GM12892 (cell line): ENCODE measurements at regions not wholly inside any gene's neighbourhood (a gene's known extent, or its start where the extent isn't known, plus 50 kb on each side); places are given as distances from the start of the nearest gene placed in this dataset.
"Not testable (repeated sequence)": the region's sequence is repeated elsewhere in the genome, so short reads cannot be mapped to it uniquely, and the experiment has no call there.

Experiments
- DNase-seq: peaks from one replicate; pipeline ENCODE4 v3.0.0; 2011; ENCODE audit not compliant: insufficient read length
- FAIRE-seq: peaks from 2 replicates; lab custom pipeline; 2011; peaks lifted over from hg19 to GRCh38; lab: Jason Lieb, UNC
- POLR2A ChIP-seq: IDR thresholded peaks from 2 replicates; pipeline ENCODE4 v1.6.1; 2011; ENCODE audit warnings: low read depth, low read length, control low read depth
- POLR2AphosphoS5 ChIP-seq: IDR thresholded peaks from 2 replicates; pipeline ENCODE4 v1.6.1; 2011; ENCODE audit warnings: low read depth, low read length, control low read depth
- TAF1 ChIP-seq: IDR thresholded peaks from 2 replicates; pipeline ENCODE4 v1.6.1; 2011; ENCODE audit warnings: low read depth, mild to moderate bottlenecking, control low read depth, low read length, borderline replicate concordance

GRCh38 chr12:76292891-76293290 is 55.3 kb downstream of the BBS10 start:
- FAIRE-seq, DNase-seq: not testable (repeated sequence)

GRCh38 chr12:76292305-76292704 is 55.9 kb downstream of the BBS10 start:
- not testable (repeated sequence) for FAIRE-seq, DNase-seq

GRCh38 chr12:76290963-76291859 is 57.0 kb downstream of the BBS10 start:
- DNase-seq (no peak), FAIRE-seq (no peak)
- TF ChIP-seq POLR2AphosphoS5, result no peak
- no peak for TF ChIP-seq TAF1

GRCh38 chr12:76288218-76288617 is 60.0 kb downstream of the BBS10 start:
- FAIRE-seq (no peak), DNase-seq (no peak)
- no peak for TF ChIP-seq TAF1
- no peak for TF ChIP-seq POLR2A

GRCh38 chr12:76284816-76285750 is 63.1 kb downstream of the BBS10 start:
- no peak for TF ChIP-seq POLR2A
- TF ChIP-seq TAF1, result no peak
- no peak for TF ChIP-seq POLR2AphosphoS5
- no peak for DNase-seq

GRCh38 chr12:76282744-76283143 is 65.5 kb downstream of the BBS10 start:
- FAIRE-seq (no peak), DNase-seq (no peak)
- TF ChIP-seq POLR2A (no peak), TAF1 (no peak), POLR2AphosphoS5 (no peak)

More at GRCh38 chr12:76284816-76285750, 63.1 kb downstream of the BBS10 start:
- FAIRE-seq, result no peak

GRCh38 chr12:76277480-76277879 is 70.7 kb downstream of the BBS10 start:
- no peak for DNase-seq
- TF ChIP-seq TAF1 (no peak), POLR2AphosphoS5 (no peak), POLR2A (no peak)
- no peak for FAIRE-seq

GRCh38 chr12:76276499-76277151 is 71.6 kb downstream of the BBS10 start:
- DNase-seq (no peak), FAIRE-seq (no peak)
- TF ChIP-seq TAF1, result no peak
- TF ChIP-seq POLR2AphosphoS5, result no peak
- TF ChIP-seq POLR2A, result no peak

- TF ChIP-seq POLR2AphosphoS5, result no peak
- no peak for TF ChIP-seq TAF1
- TF ChIP-seq POLR2A, result no peak
- no peak for DNase-seq
- FAIRE-seq, result no peak
Observed at GRCh38 chr12:76275511-76276093, 72.6 kb downstream of the BBS10 start.

GRCh38 chr12:76274420-76275083 is 73.7 kb downstream of the BBS10 start:
- FAIRE-seq (no peak), DNase-seq (no peak)
- TF ChIP-seq TAF1, result no peak
- no peak for TF ChIP-seq POLR2AphosphoS5
- no peak for TF ChIP-seq POLR2A

GRCh38 chr12:76272287-76272686 is 75.9 kb downstream of the BBS10 start:
- FAIRE-seq (no peak), DNase-seq (no peak)
- TF ChIP-seq POLR2AphosphoS5 (no peak), POLR2A (no peak), TAF1 (no peak)
